ENCODE measurements at regions not wholly inside any gene's neighbourhood (a gene's known extent, or its start where the extent isn't known, plus 50 kb on each side); places are given as distances from the start of the nearest gene placed in this dataset.

GRCh38 chr2:58649756-58650155 lies 408.6 kb upstream of the FANCL start:
- no peak overlapping the region for H3K27ac ChIP-seq (ENCODE audit: low read depth, low read length)
- no peaks in the 10 kb centered on the region for H4K20me1 ChIP-seq (ENCODE audit: low read depth, low read length)
- H3K4me3 ChIP-seq (ENCODE audit: insufficient read depth, low read length, poor library complexity, severe bottlenecking): no peak overlapping the region
- no peak overlapping the region for H3K4me2 ChIP-seq (ENCODE audit: low read depth, low read length, poor library complexity, severe bottlenecking)
- no peaks in the 10 kb centered on the region for H3K79me2 ChIP-seq (ENCODE audit: insufficient read depth, low read length)
- H3K27me3 ChIP-seq (ENCODE audit: low read length): no peaks in the 10 kb centered on the region
- no peak for TF ChIP-seq CTCF (IDR thresholded peaks at IDR 0.05; ENCODE audit: insufficient read depth, low read length, poor library complexity, severe bottlenecking)
- TF ChIP-seq EZH2phosphoT487 (conservative IDR thresholded peaks at IDR 0.05; ENCODE audit: low read length): no peak
- H3K36me3 ChIP-seq (ENCODE audit: low read length): no peaks in the 10 kb centered on the region
- H3K9me2 ChIP-seq (replicated peaks; ENCODE audit: insufficient read depth, low read length): no peaks in the 10 kb centered on the region
- H2AFZ ChIP-seq (ENCODE audit: low read depth, low read length, severe bottlenecking): no peak overlapping the region
- H3F3A ChIP-seq (ENCODE audit: insufficient read depth): no peaks in the 10 kb centered on the region
- H3K9me3 ChIP-seq (ENCODE audit: insufficient read depth, low read length): no peaks in the 10 kb centered on the region
- H3K9ac ChIP-seq (ENCODE audit: low read length): no peak overlapping the region

- Histone ChIP-seq H3K27ac (ENCODE audit: low read depth, low read length) (no peak overlapping the region), H3K4me3 (ENCODE audit: insufficient read depth, low read length, poor library complexity, severe bottlenecking) (no peak overlapping the region), H3K9ac (ENCODE audit: low read length) (no peak overlapping the region), H4K20me1 (ENCODE audit: low read depth, low read length) (no peaks in the 10 kb centered on the region), H3K79me2 (ENCODE audit: insufficient read depth, low read length) (no peaks in the 10 kb centered on the region), H3K9me2 (replicated peaks; ENCODE audit: insufficient read depth, low read length) (no peaks in the 10 kb centered on the region), H3K27me3 (ENCODE audit: low read length) (no peaks in the 10 kb centered on the region), H3F3A (ENCODE audit: insufficient read depth) (no peaks in the 10 kb centered on the region), H3K9me3 (ENCODE audit: insufficient read depth, low read length) (no peaks in the 10 kb centered on the region), H3K4me2 (ENCODE audit: low read depth, low read length, poor library complexity, severe bottlenecking) (no peak overlapping the region), H2AFZ (ENCODE audit: low read depth, low read length, severe bottlenecking) (no peak overlapping the region), H3K36me3 (ENCODE audit: low read length) (no peaks in the 10 kb centered on the region)
- no peak for TF ChIP-seq EZH2phosphoT487 (conservative IDR thresholded peaks at IDR 0.05; ENCODE audit: low read length)
- TF ChIP-seq CTCF (IDR thresholded peaks at IDR 0.05; ENCODE audit: insufficient read depth, low read length, poor library complexity, severe bottlenecking): no peak
These were observed 403.9 kb upstream of the FANCL start for GRCh38 chr2:58645017-58645416.

GRCh38 chr2:58644451-58644850 lies 403.3 kb upstream of the FANCL start:
- Histone ChIP-seq H3K27me3 (ENCODE audit: low read length) (no peaks in the 10 kb centered on the region), H3K9me3 (ENCODE audit: insufficient read depth, low read length) (no peaks in the 10 kb centered on the region), H3K9ac (ENCODE audit: low read length) (no peak overlapping the region), H3K4me2 (ENCODE audit: low read depth, low read length, poor library complexity, severe bottlenecking) (no peak overlapping the region), H2AFZ (ENCODE audit: low read depth, low read length, severe bottlenecking) (no peak overlapping the region), H3K79me2 (ENCODE audit: insufficient read depth, low read length) (no peaks in the 10 kb centered on the region), H3K27ac (ENCODE audit: low read depth, low read length) (no peak overlapping the region), H3K9me2 (replicated peaks; ENCODE audit: insufficient read depth, low read length) (no peaks in the 10 kb centered on the region), H3F3A (ENCODE audit: insufficient read depth) (no peaks in the 10 kb centered on the region), H4K20me1 (ENCODE audit: low read depth, low read length) (no peaks in the 10 kb centered on the region), H3K36me3 (ENCODE audit: low read length) (no peaks in the 10 kb centered on the region), H3K4me3 (ENCODE audit: insufficient read depth, low read length, poor library complexity, severe bottlenecking) (no peak overlapping the region)
- TF ChIP-seq EZH2phosphoT487 (conservative IDR thresholded peaks at IDR 0.05; ENCODE audit: low read length) (no peak), CTCF (IDR thresholded peaks at IDR 0.05; ENCODE audit: insufficient read depth, low read length, poor library complexity, severe bottlenecking) (no peak)

- Histone ChIP-seq H3K9me3 (ENCODE audit: insufficient read depth, low read length) (no peaks in the 10 kb centered on the region), H3K27me3 (ENCODE audit: low read length) (no peaks in the 10 kb centered on the region), H3F3A (ENCODE audit: insufficient read depth) (no peaks in the 10 kb centered on the region), H2AFZ (ENCODE audit: low read depth, low read length, severe bottlenecking) (no peak overlapping the region), H3K4me2 (ENCODE audit: low read depth, low read length, poor library complexity, severe bottlenecking) (no peak overlapping the region), H3K9me2 (replicated peaks; ENCODE audit: insufficient read depth, low read length) (no peaks in the 10 kb centered on the region), H4K20me1 (ENCODE audit: low read depth, low read length) (no peaks in the 10 kb centered on the region), H3K9ac (ENCODE audit: low read length) (no peak overlapping the region), H3K36me3 (ENCODE audit: low read length) (no peaks in the 10 kb centered on the region), H3K27ac (ENCODE audit: low read depth, low read length) (no peak overlapping the region), H3K4me3 (ENCODE audit: insufficient read depth, low read length, poor library complexity, severe bottlenecking) (no peak overlapping the region), H3K79me2 (ENCODE audit: insufficient read depth, low read length) (no peaks in the 10 kb centered on the region)
- no peak for TF ChIP-seq CTCF (IDR thresholded peaks at IDR 0.05; ENCODE audit: insufficient read depth, low read length, poor library complexity, severe bottlenecking)
- TF ChIP-seq EZH2phosphoT487 (conservative IDR thresholded peaks at IDR 0.05; ENCODE audit: low read length): no peak
These were observed 399.9 kb upstream of the FANCL start for GRCh38 chr2:58641001-58641400.
